HEK293T (cell line): ENCODE measurements at regions not wholly inside any gene's neighbourhood (a gene's known extent, or its start where the extent isn't known, plus 50 kb on each side); places are given as distances from the start of the nearest gene placed in this dataset.

Experiments
- BHLHE40 ChIP-seq: fragments of 450-650 bp; IDR thresholded peaks from 2 replicates; pipeline ENCODE4 v1.6.1; 2016; ENCODE audit warnings: mild to moderate bottlenecking, moderate library complexity, borderline replicate concordance
- CTBP1 ChIP-seq: fragments of 450-650 bp; IDR thresholded peaks from 2 replicates; pipeline ENCODE4 v1.6.1; 2016; ENCODE audit warnings: borderline replicate concordance
- ELF4 ChIP-seq: fragments of 450-650 bp; IDR thresholded peaks from 2 replicates; pipeline ENCODE4 v1.6.1; 2017; ENCODE audit warnings: antibody characterized with exemption
- FOXA1 ChIP-seq: fragments of 450-650 bp; IDR thresholded peaks from 2 replicates; pipeline ENCODE4 v1.6.1; 2016; ENCODE audit warnings: mild to moderate bottlenecking
- FOXK2 ChIP-seq: fragments of 450-650 bp; IDR thresholded peaks from 2 replicates; pipeline ENCODE4 v1.6.1; 2016; ENCODE audit warnings: mild to moderate bottlenecking
- FOXM1 ChIP-seq: fragments of 450-650 bp; IDR thresholded peaks from 2 replicates; pipeline ENCODE4 v1.6.1; 2017; ENCODE audit warnings: mild to moderate bottlenecking, borderline replicate concordance
- HDGF ChIP-seq: fragments of 450-650 bp; IDR thresholded peaks from 2 replicates; pipeline ENCODE4 v1.6.1; 2017; ENCODE audit warnings: antibody characterized with exemption, borderline replicate concordance
- L3MBTL2 ChIP-seq: fragments of 450-650 bp; conservative IDR thresholded peaks from 2 replicates; pipeline ENCODE4 v1.6.1; 2016; ENCODE audit warnings: mild to moderate bottlenecking
- LEF1 ChIP-seq: fragments of 450-650 bp; IDR thresholded peaks from 2 replicates; pipeline ENCODE4 v1.6.1; 2017; ENCODE audit warnings: mild to moderate bottlenecking, borderline replicate concordance
- NFRKB ChIP-seq: fragments of 450-650 bp; IDR thresholded peaks from 2 replicates; pipeline ENCODE4 v1.6.1; 2016; ENCODE audit warnings: mild to moderate bottlenecking, moderate library complexity
- SUZ12 ChIP-seq: fragments of 450-650 bp; IDR thresholded peaks from 2 replicates; pipeline ENCODE4 v1.6.1; 2016; ENCODE audit warnings: mild to moderate bottlenecking
- ZNF384 ChIP-seq: fragments of 450-650 bp; IDR thresholded peaks from 2 replicates; pipeline ENCODE4 v1.6.1; 2016

DNA sequence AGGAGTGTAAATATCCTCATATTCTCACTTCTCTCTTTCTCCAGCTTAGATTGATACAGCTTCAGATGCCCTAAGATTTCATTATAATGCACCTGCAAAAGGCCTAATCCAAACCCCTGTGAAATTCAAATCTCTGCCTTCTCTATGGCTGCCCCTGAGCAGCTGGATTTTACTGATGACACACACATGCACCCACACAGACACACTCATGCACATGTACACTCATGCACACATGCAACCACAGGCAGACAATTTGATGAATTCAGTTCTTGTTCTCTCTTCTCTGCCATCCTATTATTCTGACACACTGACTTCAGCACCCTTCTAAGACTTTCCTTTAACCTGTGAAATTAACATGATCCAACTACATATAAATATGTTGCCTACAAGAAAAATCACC lies 563.2 kb downstream of the RNF144A start:
- TF ChIP-seq FOXK2, result no peak
- TF ChIP-seq FOXM1, result no peak
- TF ChIP-seq HDGF, result no peak
- TF ChIP-seq L3MBTL2, result no peak
- TF ChIP-seq FOXA1, result no peak
- no peak for TF ChIP-seq ZNF384
- no peak for TF ChIP-seq NFRKB
- TF ChIP-seq LEF1, result no peak
- TF ChIP-seq BHLHE40, result no peak
- TF ChIP-seq SUZ12, result no peak
- TF ChIP-seq ELF4, result no peak
- no peak for TF ChIP-seq CTBP1
